HEK293T (cell line): ENCODE measurements at regions not wholly inside any gene's neighbourhood (a gene's known extent, or its start where the extent isn't known, plus 50 kb on each side); places are given as distances from the start of the nearest gene placed in this dataset.

Experiments
- BHLHE40 ChIP-seq: fragments of 450-650 bp; IDR thresholded peaks from 2 replicates; pipeline ENCODE4 v1.6.1; 2016; ENCODE audit warnings: mild to moderate bottlenecking, moderate library complexity, borderline replicate concordance
- CTBP1 ChIP-seq: fragments of 450-650 bp; IDR thresholded peaks from 2 replicates; pipeline ENCODE4 v1.6.1; 2016; ENCODE audit warnings: borderline replicate concordance
- ELF4 ChIP-seq: fragments of 450-650 bp; IDR thresholded peaks from 2 replicates; pipeline ENCODE4 v1.6.1; 2017; ENCODE audit warnings: antibody characterized with exemption
- FOXA1 ChIP-seq: fragments of 450-650 bp; IDR thresholded peaks from 2 replicates; pipeline ENCODE4 v1.6.1; 2016; ENCODE audit warnings: mild to moderate bottlenecking
- FOXK2 ChIP-seq: fragments of 450-650 bp; IDR thresholded peaks from 2 replicates; pipeline ENCODE4 v1.6.1; 2016; ENCODE audit warnings: mild to moderate bottlenecking
- FOXM1 ChIP-seq: fragments of 450-650 bp; IDR thresholded peaks from 2 replicates; pipeline ENCODE4 v1.6.1; 2017; ENCODE audit warnings: mild to moderate bottlenecking, borderline replicate concordance
- HDGF ChIP-seq: fragments of 450-650 bp; IDR thresholded peaks from 2 replicates; pipeline ENCODE4 v1.6.1; 2017; ENCODE audit warnings: antibody characterized with exemption, borderline replicate concordance
- L3MBTL2 ChIP-seq: fragments of 450-650 bp; conservative IDR thresholded peaks from 2 replicates; pipeline ENCODE4 v1.6.1; 2016; ENCODE audit warnings: mild to moderate bottlenecking
- NFRKB ChIP-seq: fragments of 450-650 bp; IDR thresholded peaks from 2 replicates; pipeline ENCODE4 v1.6.1; 2016; ENCODE audit warnings: mild to moderate bottlenecking, moderate library complexity
- PKNOX1 ChIP-seq: fragments of 450-650 bp; IDR thresholded peaks from 2 replicates; pipeline ENCODE4 v1.6.1; 2016
- SP1 ChIP-seq: fragments of 450-650 bp; IDR thresholded peaks from 2 replicates; pipeline ENCODE4 v1.6.1; 2017

GRCh38 chr13:73842626-73843025, 291.6 kb downstream of the KLF12 start:
- TF ChIP-seq BHLHE40 (no peak), FOXM1 (no peak), FOXA1 (no peak), FOXK2 (no peak), PKNOX1 (no peak), NFRKB (no peak), CTBP1 (no peak), SP1 (no peak), HDGF (no peak), ELF4 (no peak), L3MBTL2 (no peak)
